NCI-H1048 (cell line): ENCODE measurements at regions not wholly inside any gene's neighbourhood (a gene's known extent, or its start where the extent isn't known, plus 50 kb on each side); places are given as distances from the start of the nearest gene placed in this dataset.
"Not testable (repeated sequence)": the region's sequence is repeated elsewhere in the genome, so short reads cannot be mapped to it uniquely, and the experiment has no call there.

Source experiments
- DNase-seq: peaks from one replicate; lab custom pipeline; 2025; lab: John Stamatoyannopoulos, UW

GRCh38 chr5:125413496-125414274 lies 667.2 kb upstream of the ZNF608 start:
- no peak for DNase-seq

GRCh38 chr5:125415126-125415525 lies 668.7 kb upstream of the ZNF608 start:
- no peak for DNase-seq

GRCh38 chr5:125416055-125416454 lies 669.6 kb upstream of the ZNF608 start:
- no peak for DNase-seq

- no peak for DNase-seq
These were observed 674.6 kb upstream of the ZNF608 start for GRCh38 chr5:125421006-125421405.

- DNase-seq: no peak
These were observed 675.9 kb upstream of the ZNF608 start for GRCh38 chr5:125422342-125422741.

- no peak for DNase-seq
These were observed 678.1 kb upstream of the ZNF608 start for GRCh38 chr5:125424402-125425141.

- DNase-seq: no peak
These were observed 683.1 kb upstream of the ZNF608 start for GRCh38 chr5:125429498-125429897.

- DNase-seq: no peak
These were observed 687.0 kb upstream of the ZNF608 start for GRCh38 chr5:125433457-125433856.

- no peak for DNase-seq
These were observed 692.8 kb upstream of the ZNF608 start for GRCh38 chr5:125439243-125439642.

GRCh38 chr5:125440905-125441304 lies 694.5 kb upstream of the ZNF608 start:
- DNase-seq: no peak

GRCh38 chr5:125446986-125447385 lies 700.5 kb upstream of the ZNF608 start:
- no peak for DNase-seq

GRCh38 chr5:125450771-125451170 lies 704.3 kb upstream of the ZNF608 start:
- DNase-seq: no peak

- DNase-seq: no peak
These were observed 705.2 kb upstream of the ZNF608 start for GRCh38 chr5:125451622-125452021.

GRCh38 chr5:125452991-125453390 lies 706.6 kb upstream of the ZNF608 start:
- no peak for DNase-seq

- DNase-seq: no peak
These were observed 708.6 kb upstream of the ZNF608 start for GRCh38 chr5:125455041-125455440.

- not testable (repeated sequence) for DNase-seq
These were observed 709.6 kb upstream of the ZNF608 start for GRCh38 chr5:125456005-125456404.

- no peak for DNase-seq
These were observed 711.2 kb upstream of the ZNF608 start for GRCh38 chr5:125457617-125458016.

GRCh38 chr5:125458949-125459348 lies 712.5 kb upstream of the ZNF608 start:
- not testable (repeated sequence) for DNase-seq

GRCh38 chr5:125461641-125462072 lies 715.2 kb upstream of the ZNF608 start:
- DNase-seq: no peak

GRCh38 chr5:125463466-125464092 lies 717.1 kb upstream of the ZNF608 start:
- no peak for DNase-seq

- no peak for DNase-seq
These were observed 718.5 kb upstream of the ZNF608 start for GRCh38 chr5:125464847-125465432.

GRCh38 chr5:125465703-125466102 lies 719.3 kb upstream of the ZNF608 start:
- no peak for DNase-seq

GRCh38 chr5:125467222-125467621 lies 720.8 kb upstream of the ZNF608 start:
- no peak for DNase-seq
